ENCODE measurements at regions not wholly inside any gene's neighbourhood (a gene's known extent, or its start where the extent isn't known, plus 50 kb on each side); places are given as distances from the start of the nearest gene placed in this dataset.
A peak's percentile ranks its signal among the peaks of the same experiment; 100 is the strongest.

DNA sequence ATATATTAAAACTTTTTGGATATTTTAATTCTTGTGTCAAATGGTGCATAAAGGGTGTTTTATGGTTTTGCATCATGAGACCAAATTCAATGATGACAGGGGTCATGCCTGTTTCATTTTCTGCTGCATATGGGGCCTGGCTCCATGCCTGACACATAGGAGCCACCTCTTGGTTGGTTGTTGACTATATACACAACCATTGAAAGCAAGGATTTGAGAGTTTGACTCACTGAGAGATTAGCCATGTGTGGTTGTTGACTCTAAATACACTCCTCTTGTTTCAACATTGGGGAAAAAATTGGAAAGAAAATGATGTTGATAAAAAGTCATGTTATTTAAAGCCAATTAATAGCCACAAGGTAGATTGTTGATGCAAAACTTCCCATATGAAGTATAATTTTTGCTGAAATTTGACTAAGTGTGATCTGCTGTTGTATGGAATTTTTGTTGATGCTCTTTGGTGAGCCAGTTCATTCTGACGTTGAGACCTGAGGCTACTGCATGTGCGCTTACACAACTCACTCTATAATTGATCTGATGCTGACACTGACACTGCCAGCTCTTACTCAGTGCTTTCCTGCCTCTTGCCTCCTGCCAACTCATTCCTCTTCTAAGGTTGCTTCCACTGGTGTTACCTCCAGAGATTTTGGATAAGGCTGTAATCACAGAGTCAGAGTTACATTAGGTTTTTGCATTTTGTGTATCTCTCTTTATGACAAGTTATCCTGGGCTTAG is 446.2 kb upstream of the SLC14A2 start:
- Histone ChIP-seq H3K56ac (ENCODE audit: extremely low read depth, insufficient read depth, low read length) (no peak overlapping the region), H2BK15ac (ENCODE audit: low read depth, low read length) (0 out of 3 replicates have a peak overlapping the region, but pooled peaks have one; percentile 22), H3K9me1 (ENCODE audit: insufficient read depth, low read length) (peaks cover 9% of the 10 kb centered on the region), H3K4me2 (ENCODE audit: low read depth, low read length) (0 out of 2 replicates have a peak overlapping the region, but pooled peaks have one; percentile 6), H3K18ac (ENCODE audit: low read depth, low read length) (peak overlapping the region; percentile 72), H3K23ac (ENCODE audit: low read depth, low read length) (peak overlapping the region; percentile 22; the same call in 1 of the 2 replicates), H3K27ac (ENCODE audit: insufficient read depth, low read length) (peak overlapping the region; percentile 43; the same call in 1 of the 2 replicates), H2AFZ (replicated peaks; ENCODE audit: low read length, poor library complexity) (no peak overlapping the region), H3K36me3 (ENCODE audit: control insufficient read depth, insufficient read depth, low read length) (no peaks in the 10 kb centered on the region), H4K5ac (ENCODE audit: low read depth, low read length) (no peak overlapping the region), H3K4me3 (ENCODE audit: insufficient read depth, low read depth, low read length) (no peak overlapping the region), H2BK5ac (ENCODE audit: low read depth, low read length, poor library complexity, severe bottlenecking) (peak overlapping the region; percentile 42), H3K79me1 (ENCODE audit: low read depth in 1 of 2, low read length in 2 of 2) (no peaks in the 10 kb centered on the region), H2BK120ac (ENCODE audit: low read depth, low read length) (peak overlapping the region; percentile 32; the same call in 1 of the 2 replicates), H4K20me1 (ENCODE audit: insufficient read depth, low read length) (no peaks in the 10 kb centered on the region; the same call in 1 of the 2 replicates), H3K4me1 (ENCODE audit: control insufficient read depth, insufficient read depth, low read length) (peaks cover 25% of the 10 kb centered on the region), H4K91ac (ENCODE audit: insufficient read depth, low read depth, low read length) (no peak overlapping the region), H2AK9ac (replicated peaks; ENCODE audit: low read depth, low read length, poor library complexity) (no peak overlapping the region), H3K9me3 (ENCODE audit: control insufficient read depth, insufficient read depth, low read length) (no peaks in the 10 kb centered on the region), H2AK5ac (ENCODE audit: low read depth, low read length) (no peak overlapping the region), H3K14ac (replicated peaks; ENCODE audit: low read depth, low read length) (peak overlapping the region; percentile 51; the same call in 1 of the 2 replicates), H3K27me3 (ENCODE audit: control insufficient read depth, insufficient read depth, low read length) (no peaks in the 10 kb centered on the region), H2BK20ac (ENCODE audit: low read depth, low read length) (peak overlapping the region; percentile 76), H4K8ac (ENCODE audit: low read depth in 2 of 2, low read length in 2 of 2) (0 out of 4 replicates have a peak overlapping the region, but pooled peaks of 1 of the 2 experiments have one; percentile 6), H3K4ac (ENCODE audit: low read depth, low read length) (peak overlapping the region; percentile 64), H3K9ac (ENCODE audit: low read depth, low read length) (no peak overlapping the region)
- ATAC-seq (ENCODE audit: low read depth) (peak; percentile 7; the same call in 1 of the 2 replicates), DNase-seq (peak; percentile 73)
- no TSS peak for BruUV-seq (replicated peaks)
- CTCF ChIA-PET, result no interaction called here
- TF ChIP-seq MAZ (IDR thresholded peaks at IDR 0.05; ENCODE audit: borderline replicate concordance, low read depth, low read length), result no peak
- TF ChIP-seq BHLHE40 (IDR thresholded peaks at IDR 0.05; ENCODE audit: low read depth, low read length), result peak; percentile 69
- TF ChIP-seq NFE2L2 (IDR thresholded peaks at IDR 0.05; ENCODE audit: low read depth, low read length), result no peak
- TF ChIP-seq CEBPB (IDR thresholded peaks at IDR 0.05; ENCODE audit: low read depth, low read length), result peak; percentile 64; the same call in 1 of the 2 replicates
- TF ChIP-seq RCOR1 (IDR thresholded peaks at IDR 0.05; ENCODE audit: insufficient replicate concordance, low read length), result no peak
- in situ Hi-C loops (cut with MboI; ENCODE audit: low sequenced_read_pairs), result no loop called here
- intact Hi-C loops (cut with micrococcal nuclease), result loop anchor here (5.0 kb wide), 2 partner anchors 78 to 117 kb away; no protein-coding TSS in a partner anchor
- POLR2A ChIA-PET (ENCODE audit: unreplicated experiment), result no interaction called here
- dilution Hi-C loops (cut with HindIII; ENCODE audit: low sequenced_read_pairs, unreplicated experiment), result no loop called here
- 40% methylated on average over 1 of the region's 2 CpGs; no CpG with 5 or more reads in 1 of the 2 experiments for WGBS, 2 experiments (ENCODE audit: extremely low coverage in 2 of 2, insufficient read length in 1 of 2)

Measured in IMR-90 (cell line).